ENCODE measurements at regions not wholly inside any gene's neighbourhood (a gene's known extent, or its start where the extent isn't known, plus 50 kb on each side); places are given as distances from the start of the nearest gene placed in this dataset.

DNA sequence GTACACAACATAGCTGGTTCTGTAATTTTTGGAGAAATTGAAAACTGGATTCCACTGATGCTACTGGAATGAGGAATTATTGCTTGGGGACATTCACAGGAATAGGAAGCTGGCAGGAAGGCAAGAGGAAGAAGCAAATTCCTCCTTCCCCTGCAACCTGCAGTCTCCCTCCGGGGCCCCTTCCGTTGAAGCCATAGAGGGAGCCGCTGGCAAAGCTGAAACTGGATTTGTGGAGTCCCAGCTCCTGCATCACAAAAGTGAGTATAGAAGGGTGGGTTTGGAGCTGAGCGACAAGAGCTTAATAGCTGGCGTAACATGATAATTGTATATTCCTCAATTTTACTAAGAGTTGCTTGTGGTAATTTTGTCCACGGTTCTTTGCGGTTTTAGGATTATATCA is 190.8 kb downstream of the ADRA2A start:
- no TSS peak for BruUV-seq (replicated peaks)
- Histone ChIP-seq H3K79me2 (ENCODE audit: control insufficient read depth, insufficient read depth, low read length) (no peaks in the 10 kb centered on the region), H3K36me3 (ENCODE audit: control insufficient read depth in 2 of 2, extremely low read depth in 1 of 2, insufficient read depth in 2 of 2, low read length in 2 of 2) (no peaks in the 10 kb centered on the region), H4K20me1 (replicated peaks; ENCODE audit: control insufficient read depth, extremely low read depth, insufficient read depth, low read length) (no peaks in the 10 kb centered on the region), H2AFZ (ENCODE audit: low read depth, low read length) (no peak overlapping the region), H3K4me3 (replicated peaks in 1 of 3; ENCODE audit: insufficient read depth in 1 of 3, low read depth in 1 of 3, low read length in 3 of 3) (no peak overlapping the region), H3K27ac (ENCODE audit: insufficient read depth, low read depth, low read length) (no peak overlapping the region), H3K4me2 (ENCODE audit: insufficient read depth, low read length) (no peak overlapping the region), H3K9ac (replicated peaks; ENCODE audit: extremely low read depth, insufficient read depth, low read length) (no peak overlapping the region), H3K9me3 (replicated peaks; ENCODE audit: control insufficient read depth, insufficient read depth, low read length) (no peaks in the 10 kb centered on the region), H3K4me1 (ENCODE audit: control insufficient read depth, extremely low read depth, insufficient read depth, low read length) (no peaks in the 10 kb centered on the region), H3K27me3 (ENCODE audit: control insufficient read depth in 2 of 2, insufficient read depth in 2 of 2, low read length in 2 of 2) (no peaks in the 10 kb centered on the region), H3K9me1 (replicated peaks; ENCODE audit: control insufficient read depth, extremely low read depth, insufficient read depth, low read length) (no peaks in the 10 kb centered on the region)
- ChIA-PET POLR2A (no interaction called here), CTCF (no interaction called here)
- FAIRE-seq (no peak), DNase-seq (ENCODE audit: low read depth, low spot score) (no peak)
- dilution Hi-C loops (cut with MboI; ENCODE audit: extremely low pct_ligation_motif_present, low sequenced_read_pairs) (no loop called here), intact Hi-C loops (cut with micrococcal nuclease) (no loop called here)
- no peak for TF ChIP-seq EZH2 (IDR thresholded peaks at IDR 0.05; ENCODE audit: borderline replicate concordance, low read depth, low read length, severe bottlenecking)
- no peak for TF ChIP-seq POLR2A (IDR thresholded peaks at IDR 0.05; ENCODE audit: low read depth, low read length)
- TF ChIP-seq, protein P1, sequence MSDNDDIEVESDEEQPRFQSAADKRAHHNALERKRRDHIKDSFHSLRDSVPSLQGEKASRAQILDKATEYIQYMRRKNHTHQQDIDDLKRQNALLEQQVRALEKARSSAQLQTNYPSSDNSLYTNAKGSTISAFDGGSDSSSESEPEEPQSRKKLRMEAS (IDR thresholded peaks at IDR 0.05; ENCODE audit: insufficient read depth, insufficient read length) = no peak
- no peak for TF ChIP-seq GATA2 (IDR thresholded peaks at IDR 0.05; ENCODE audit: insufficient read depth, insufficient read length, low read depth, low read length)
- no peak for TF ChIP-seq FOS (IDR thresholded peaks at IDR 0.05; ENCODE audit: borderline replicate concordance, insufficient read depth, low read length)
- TF ChIP-seq JUN (IDR thresholded peaks at IDR 0.05; ENCODE audit: borderline replicate concordance, insufficient read depth, insufficient read length, low read depth) = no peak

DNA sequence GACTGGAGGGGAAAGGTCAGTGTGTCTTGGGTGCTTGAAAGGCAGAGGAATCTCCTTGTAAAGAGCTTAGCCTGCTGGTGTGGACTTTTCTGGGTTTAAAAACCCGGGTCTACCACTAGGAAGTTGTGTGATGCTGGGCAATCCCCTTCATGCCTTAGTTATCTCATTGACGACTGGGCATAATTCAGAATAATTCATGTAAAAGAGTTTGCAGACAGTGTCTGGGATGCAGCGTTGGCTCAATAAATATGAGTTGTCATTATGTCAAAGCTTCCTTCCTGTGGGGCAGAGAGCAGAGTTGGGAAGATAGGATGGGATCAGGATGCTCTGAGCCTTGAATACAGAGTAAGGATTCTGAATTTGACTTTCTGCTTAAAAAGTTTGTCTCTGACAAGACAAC is 196.4 kb downstream of the ADRA2A start:
- FAIRE-seq = no peak
- POLR2A ChIA-PET = no interaction called here
- CTCF ChIA-PET = no interaction called here
- no TSS peak for BruUV-seq (replicated peaks)
- no peaks in the 10 kb centered on the region for H3K27me3 ChIP-seq (ENCODE audit: control insufficient read depth in 2 of 2, insufficient read depth in 2 of 2, low read length in 2 of 2)
- TF ChIP-seq, protein P1 (IDR thresholded peaks at IDR 0.05; ENCODE audit: insufficient read depth, insufficient read length) = no peak
- no peak for TF ChIP-seq POLR2A (IDR thresholded peaks at IDR 0.05; ENCODE audit: low read depth, low read length)
- TF ChIP-seq GATA2 (IDR thresholded peaks at IDR 0.05; ENCODE audit: insufficient read depth, insufficient read length, low read depth, low read length) = no peak
- no peak for TF ChIP-seq MYC (IDR thresholded peaks at IDR 0.05; ENCODE audit: low read depth, low read length)
- TF ChIP-seq, protein P2, sequence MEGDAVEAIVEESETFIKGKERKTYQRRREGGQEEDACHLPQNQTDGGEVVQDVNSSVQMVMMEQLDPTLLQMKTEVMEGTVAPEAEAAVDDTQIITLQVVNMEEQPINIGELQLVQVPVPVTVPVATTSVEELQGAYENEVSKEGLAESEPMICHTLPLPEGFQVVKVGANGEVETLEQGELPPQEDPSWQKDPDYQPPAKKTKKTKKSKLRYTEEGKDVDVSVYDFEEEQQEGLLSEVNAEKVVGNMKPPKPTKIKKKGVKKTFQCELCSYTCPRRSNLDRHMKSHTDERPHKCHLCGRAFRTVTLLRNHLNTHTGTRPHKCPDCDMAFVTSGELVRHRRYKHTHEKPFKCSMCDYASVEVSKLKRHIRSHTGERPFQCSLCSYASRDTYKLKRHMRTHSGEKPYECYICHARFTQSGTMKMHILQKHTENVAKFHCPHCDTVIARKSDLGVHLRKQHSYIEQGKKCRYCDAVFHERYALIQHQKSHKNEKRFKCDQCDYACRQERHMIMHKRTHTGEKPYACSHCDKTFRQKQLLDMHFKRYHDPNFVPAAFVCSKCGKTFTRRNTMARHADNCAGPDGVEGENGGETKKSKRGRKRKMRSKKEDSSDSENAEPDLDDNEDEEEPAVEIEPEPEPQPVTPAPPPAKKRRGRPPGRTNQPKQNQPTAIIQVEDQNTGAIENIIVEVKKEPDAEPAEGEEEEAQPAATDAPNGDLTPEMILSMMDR (IDR thresholded peaks at IDR 0.05; ENCODE audit: extremely low read depth in 1 of 2, insufficient read depth in 1 of 2, low read depth in 1 of 2, low read length in 2 of 2) = no peak
- TF ChIP-seq EZH2 (IDR thresholded peaks at IDR 0.05; ENCODE audit: borderline replicate concordance, low read depth, low read length, severe bottlenecking) = no peak
- TF ChIP-seq JUN (IDR thresholded peaks at IDR 0.05; ENCODE audit: borderline replicate concordance, insufficient read depth, insufficient read length, low read depth) = no peak
- no peak for TF ChIP-seq FOS (IDR thresholded peaks at IDR 0.05; ENCODE audit: borderline replicate concordance, insufficient read depth, low read length)
- TF ChIP-seq POLR2AphosphoS5 (IDR thresholded peaks at IDR 0.05; ENCODE audit: insufficient read depth, low read depth, low read length) = no peak
- intact Hi-C loops (cut with micrococcal nuclease) = no loop called here
- H3K36me3 ChIP-seq (ENCODE audit: control insufficient read depth in 2 of 2, extremely low read depth in 1 of 2, insufficient read depth in 2 of 2, low read length in 2 of 2) = no peaks in the 10 kb centered on the region
- H3K4me3 ChIP-seq (replicated peaks in 1 of 3; ENCODE audit: insufficient read depth in 1 of 3, low read depth in 1 of 3, low read length in 3 of 3) = no peak overlapping the region
- no peaks in the 10 kb centered on the region for H3K9me1 ChIP-seq (replicated peaks; ENCODE audit: control insufficient read depth, extremely low read depth, insufficient read depth, low read length)
- H2AFZ ChIP-seq (ENCODE audit: low read depth, low read length) = no peak overlapping the region
- no peaks in the 10 kb centered on the region for H4K20me1 ChIP-seq (replicated peaks; ENCODE audit: control insufficient read depth, extremely low read depth, insufficient read depth, low read length)
- H3K9me3 ChIP-seq (replicated peaks; ENCODE audit: control insufficient read depth, insufficient read depth, low read length) = peaks cover 6% of the 10 kb centered on the region
- no peak overlapping the region for H3K4me2 ChIP-seq (ENCODE audit: insufficient read depth, low read length)
- no peak overlapping the region for H3K27ac ChIP-seq (ENCODE audit: insufficient read depth, low read depth, low read length)
- H3K79me2 ChIP-seq (ENCODE audit: control insufficient read depth, insufficient read depth, low read length) = no peaks in the 10 kb centered on the region
- DNase-seq (ENCODE audit: low read depth, low spot score) = no peak
- no peak overlapping the region for H3K9ac ChIP-seq (replicated peaks; ENCODE audit: extremely low read depth, insufficient read depth, low read length)
- dilution Hi-C loops (cut with MboI; ENCODE audit: extremely low pct_ligation_motif_present, low sequenced_read_pairs) = no loop called here
- no peaks in the 10 kb centered on the region for H3K4me1 ChIP-seq (ENCODE audit: control insufficient read depth, extremely low read depth, insufficient read depth, low read length)

Data from endothelial cell of umbilical vein (primary cell).